PC-3 (cell line): ENCODE measurements at regions not wholly inside any gene's neighbourhood (a gene's known extent, or its start where the extent isn't known, plus 50 kb on each side); places are given as distances from the start of the nearest gene placed in this dataset.

ENCODE experiments used
- ATAC-seq: fragments of 200-7000 bp; cut with Tn5 transposase; 2 replicates; pipeline ENCODE4 v1.9.1; 2020; ENCODE audit warnings: mild to moderate bottlenecking, moderate library complexity
- BruUV-seq: library from RNA; stranded (reverse); fragments of 400-500 nt; replicated peaks from 2 replicates; lab custom pipeline; 2021; lab: Mats Ljungman, UMichigan
- CTCF ChIA-PET: fragments of 300-600 bp; sonication (Branson Sonifier 250); formaldehyde crosslinking; loops from one replicate; lab custom pipeline; 2022; ENCODE audit warnings: antibody characterized with exemption; lab: Charles Lee
- POLR2A ChIA-PET: fragments of 300-600 bp; sonication (Branson Sonifier 250); formaldehyde crosslinking; loops from one replicate; lab custom pipeline; 2022; ENCODE audit warnings: antibody characterized with exemption; ENCODE audit not compliant: unreplicated experiment; lab: Charles Lee
- DNase-seq: peaks from one replicate; pipeline ENCODE4 v3.0.0-alpha.2; 2015
- H2AFZ ChIP-seq: fragments of 300-600 bp; sonication (generic); 2 replicates; pipeline ENCODE4 v1.6.0; 2016; ENCODE audit warnings: antibody characterized with exemption, low read length
- H3F3A ChIP-seq: fragments of 300-600 bp; sonication (generic); one replicate; pipeline ENCODE4 v1.6.0; 2017; ENCODE audit warnings: antibody characterized with exemption, low read length, control low read depth, mild to moderate bottlenecking; ENCODE audit not compliant: unreplicated experiment
- H3K27ac ChIP-seq: fragments of 300-600 bp; sonication (generic); 2 replicates; pipeline ENCODE4 v1.5.1; 2016; ENCODE audit warnings: mild to moderate bottlenecking, low read length
- H3K27me3 ChIP-seq: fragments of 300-600 bp; sonication (generic); 2 replicates; pipeline ENCODE4 v1.6.1; 2016; ENCODE audit warnings: low read length, mixed read lengths
- H3K36me3 ChIP-seq: fragments of 300-600 bp; sonication (generic); 2 replicates; pipeline ENCODE4 v1.6.1; 2016; ENCODE audit warnings: low read depth, mixed run types, low read length, mixed read lengths
- H3K4me1 ChIP-seq: fragments of 300-600 bp; sonication (generic); 2 replicates; pipeline ENCODE4 v1.5.1; 2016; ENCODE audit warnings: low read length; ENCODE audit not compliant: insufficient read depth
- H3K4me2 ChIP-seq: fragments of 300-600 bp; sonication (generic); 2 replicates; pipeline ENCODE4 v1.6.0; 2016; ENCODE audit warnings: low read length
- H3K4me3 ChIP-seq: fragments of 300-600 bp; sonication (generic); 2 replicates; pipeline ENCODE4 v1.5.1; 2016; ENCODE audit warnings: mild to moderate bottlenecking, low read length, mixed read lengths
- H3K79me2 ChIP-seq: fragments of 300-600 bp; sonication (generic); 2 replicates; pipeline ENCODE4 v1.6.1; 2017; ENCODE audit warnings: low read length, mixed read lengths
- H3K9ac ChIP-seq: fragments of 300-600 bp; sonication (generic); 2 replicates; pipeline ENCODE4 v1.6.0; 2016; ENCODE audit warnings: mild to moderate bottlenecking, low read length
- H3K9me2 ChIP-seq: fragments of 300-600 bp; sonication (generic); replicated peaks from 2 replicates; pipeline ENCODE4 v1.6.1; 2016; ENCODE audit warnings: mixed run types, low read length, mixed read lengths
- H3K9me3 ChIP-seq: fragments of 300-600 bp; sonication (generic); 2 replicates; pipeline ENCODE4 v1.6.1; 2016; ENCODE audit warnings: low read length, mixed read lengths
- H4K20me1 ChIP-seq: fragments of 300-600 bp; sonication (generic); 2 replicates; pipeline ENCODE4 v1.6.1; 2016; ENCODE audit warnings: low read length, mixed read lengths
- EZH2 ChIP-seq: fragments of 300-600 bp; sonication (generic); IDR thresholded peaks from one replicate; pipeline ENCODE4 v1.6.1; 2017; ENCODE audit warnings: antibody characterized with exemption, mild to moderate bottlenecking, low read length; ENCODE audit not compliant: unreplicated experiment
- EZH2phosphoT487 ChIP-seq: fragments of 300-600 bp; sonication (generic); IDR thresholded peaks from 2 replicates; pipeline ENCODE4 v1.6.1; 2018; ENCODE audit warnings: mild to moderate bottlenecking, antibody characterized with exemption, low read length, borderline replicate concordance
- intact Hi-C: fragments of 100-400 bp; cut with micrococcal nuclease; formaldehyde crosslinking; loops from 2 replicates; pipeline ENCODE4 v1.9.0; 2023
- TF ChIP-seq, protein P1 (sequence below): fragments of 300-600 bp; sonication (generic); conservative IDR thresholded peaks from 2 replicates; pipeline ENCODE4 v1.5.1; 2017; ENCODE audit warnings: antibody characterized with exemption, low read depth, mild to moderate bottlenecking, low read length

DNA sequence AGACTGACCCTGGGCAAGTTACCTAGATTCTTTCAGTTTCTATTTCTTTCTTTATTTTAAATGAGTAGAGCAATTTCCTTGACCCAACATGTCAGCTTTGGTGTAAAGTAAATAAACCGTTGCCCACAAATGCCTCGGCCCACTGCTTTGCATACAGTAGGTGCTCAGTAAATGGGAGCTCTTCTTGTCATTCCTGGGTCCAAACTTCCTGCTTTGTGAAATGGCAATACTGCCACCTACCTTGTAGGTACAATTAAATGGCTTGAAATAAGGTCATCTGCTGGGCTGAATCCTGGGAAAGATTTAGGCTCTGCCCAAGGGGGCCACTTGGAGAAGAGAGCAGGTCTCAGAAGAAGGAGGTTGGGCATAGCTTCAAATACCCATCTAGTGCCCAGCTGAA is 253.0 kb downstream of the HS3ST3B1 start:
- no TSS peak for BruUV-seq

DNA sequence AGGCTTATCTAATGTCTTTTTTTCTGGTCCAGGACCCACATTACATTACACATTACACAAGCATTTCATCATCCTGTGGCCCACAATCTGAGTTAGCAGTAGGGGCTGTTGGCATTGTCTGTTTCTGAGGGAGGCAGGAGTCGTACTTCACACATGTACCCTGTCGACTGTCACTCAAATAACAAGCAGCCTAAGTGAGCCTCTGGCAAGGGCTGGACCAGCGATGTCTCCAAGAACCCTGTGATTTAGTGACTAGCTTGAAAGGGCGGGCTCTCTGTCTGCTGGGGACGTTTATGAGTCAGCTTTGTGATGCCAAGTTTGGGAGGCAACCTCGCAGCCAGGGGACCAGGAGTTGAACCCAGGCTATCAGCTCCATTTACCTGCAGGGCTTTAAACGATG is 251.4 kb downstream of the HS3ST3B1 start:
- H3K27ac ChIP-seq: no peak overlapping the region
- no peak overlapping the region for H3K9ac ChIP-seq
- H3K79me2 ChIP-seq: no peaks in the 10 kb centered on the region
- no peaks in the 10 kb centered on the region for H3K4me1 ChIP-seq
- H3F3A ChIP-seq: no peaks in the 10 kb centered on the region
- ChIA-PET POLR2A (no interaction called here), CTCF (no interaction called here)
- H3K36me3 ChIP-seq: no peaks in the 10 kb centered on the region
- ATAC-seq: no peak
- H3K9me3 ChIP-seq: no peaks in the 10 kb centered on the region
- intact Hi-C loops: no loop called here
- DNase-seq: no peak
- H2AFZ ChIP-seq: no peak overlapping the region
- H4K20me1 ChIP-seq: no peaks in the 10 kb centered on the region
- no TSS peak for BruUV-seq
- no peak overlapping the region for H3K4me3 ChIP-seq
- H3K9me2 ChIP-seq: no peaks in the 10 kb centered on the region
- no peak for TF ChIP-seq EZH2
- H3K4me2 ChIP-seq: no peak overlapping the region
- peaks cover 19% of the 10 kb centered on the region for H3K27me3 ChIP-seq

More for the DNA sequence above, 253.0 kb downstream of the HS3ST3B1 start:
- Histone ChIP-seq H3K9me3 (no peaks in the 10 kb centered on the region), H3K27me3 (peaks cover 24% of the 10 kb centered on the region), H3K79me2 (no peaks in the 10 kb centered on the region), H3K4me2 (no peak overlapping the region), H3K9ac (no peak overlapping the region), H4K20me1 (no peaks in the 10 kb centered on the region), H3K27ac (no peak overlapping the region), H3F3A (no peaks in the 10 kb centered on the region), H3K9me2 (no peaks in the 10 kb centered on the region), H3K36me3 (no peaks in the 10 kb centered on the region), H2AFZ (no peak overlapping the region), H3K4me3 (no peak overlapping the region), H3K4me1 (no peaks in the 10 kb centered on the region)
- DNase-seq (no peak), ATAC-seq (no peak)
- CTCF ChIA-PET: no interaction called here
- TF ChIP-seq EZH2 (no peak), EZH2phosphoT487 (no peak)
- TF ChIP-seq, protein P1, sequence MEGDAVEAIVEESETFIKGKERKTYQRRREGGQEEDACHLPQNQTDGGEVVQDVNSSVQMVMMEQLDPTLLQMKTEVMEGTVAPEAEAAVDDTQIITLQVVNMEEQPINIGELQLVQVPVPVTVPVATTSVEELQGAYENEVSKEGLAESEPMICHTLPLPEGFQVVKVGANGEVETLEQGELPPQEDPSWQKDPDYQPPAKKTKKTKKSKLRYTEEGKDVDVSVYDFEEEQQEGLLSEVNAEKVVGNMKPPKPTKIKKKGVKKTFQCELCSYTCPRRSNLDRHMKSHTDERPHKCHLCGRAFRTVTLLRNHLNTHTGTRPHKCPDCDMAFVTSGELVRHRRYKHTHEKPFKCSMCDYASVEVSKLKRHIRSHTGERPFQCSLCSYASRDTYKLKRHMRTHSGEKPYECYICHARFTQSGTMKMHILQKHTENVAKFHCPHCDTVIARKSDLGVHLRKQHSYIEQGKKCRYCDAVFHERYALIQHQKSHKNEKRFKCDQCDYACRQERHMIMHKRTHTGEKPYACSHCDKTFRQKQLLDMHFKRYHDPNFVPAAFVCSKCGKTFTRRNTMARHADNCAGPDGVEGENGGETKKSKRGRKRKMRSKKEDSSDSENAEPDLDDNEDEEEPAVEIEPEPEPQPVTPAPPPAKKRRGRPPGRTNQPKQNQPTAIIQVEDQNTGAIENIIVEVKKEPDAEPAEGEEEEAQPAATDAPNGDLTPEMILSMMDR: no peak; the same call in 1 of the 2 replicates
- POLR2A ChIA-PET: no interaction called here
- intact Hi-C loops: no loop called here

DNA sequence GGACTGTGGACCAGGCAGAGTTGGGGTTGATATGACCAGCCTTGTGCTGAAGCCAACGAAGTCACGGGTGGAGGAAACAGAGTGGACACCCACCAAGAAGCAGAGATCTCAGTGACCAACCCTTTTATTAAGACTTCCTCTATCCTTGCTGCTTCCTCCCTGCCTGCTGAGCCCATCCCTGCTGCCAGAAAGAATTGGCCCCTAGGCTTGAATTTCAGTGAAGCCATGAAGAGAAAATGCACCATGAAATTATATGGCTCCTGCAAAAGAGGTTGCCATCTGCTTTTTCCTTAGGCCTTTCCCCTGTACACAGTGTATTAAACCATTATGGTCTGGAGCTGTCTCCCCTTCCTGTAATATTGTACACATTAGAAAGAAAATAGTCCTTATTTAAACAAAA is 246.7 kb downstream of the HS3ST3B1 start:
- H3K9me2 ChIP-seq: no peaks in the 10 kb centered on the region
- no peak overlapping the region for H3K4me3 ChIP-seq
- no peak overlapping the region for H3K9ac ChIP-seq
- no TSS peak for BruUV-seq
- H3K79me2 ChIP-seq: no peaks in the 10 kb centered on the region
- DNase-seq (no peak), ATAC-seq (no peak)
- H3K27ac ChIP-seq: no peak overlapping the region
- H3K4me2 ChIP-seq: no peak overlapping the region
- no peaks in the 10 kb centered on the region for H3K4me1 ChIP-seq
- ChIA-PET CTCF (no interaction called here), POLR2A (no interaction called here)
- H3K9me3 ChIP-seq: no peaks in the 10 kb centered on the region
- TF ChIP-seq EZH2 (no peak), EZH2phosphoT487 (no peak)
- TF ChIP-seq, protein P1: no peak
- H3K27me3 ChIP-seq: peaks cover 29% of the 10 kb centered on the region
- H4K20me1 ChIP-seq: no peaks in the 10 kb centered on the region
- H3F3A ChIP-seq: no peaks in the 10 kb centered on the region
- no peaks in the 10 kb centered on the region for H3K36me3 ChIP-seq
- intact Hi-C loops: no loop called here
- H2AFZ ChIP-seq: no peak overlapping the region
